Middle frontal gyrus (tissue), 1 donor: ENCODE measurements at regions not wholly inside any gene's neighbourhood (a gene's known extent, or its start where the extent isn't known, plus 50 kb on each side); places are given as distances from the start of the nearest gene placed in this dataset.

Experiments
- DNase-seq: peaks from one replicate; pipeline ENCODE4 v3.0.0-alpha.2; 2015; ENCODE audit warnings: low spot score; ENCODE audit errors: extremely low spot score

- DNase-seq = no peak
Observed at GRCh38 chr20:7248281-7249201, 481.1 kb downstream of the BMP2 start.

GRCh38 chr20:7250337-7250736 lies 482.9 kb downstream of the BMP2 start:
- DNase-seq = no peak

- no peak for DNase-seq
Observed at GRCh38 chr20:7257099-7257498, 489.6 kb downstream of the BMP2 start.

- DNase-seq = no peak
Observed at GRCh38 chr20:7257692-7258466, 490.4 kb downstream of the BMP2 start.

- DNase-seq = no peak
Observed at GRCh38 chr20:7262803-7263202, 495.3 kb downstream of the BMP2 start.

- DNase-seq = no peak
Observed at GRCh38 chr20:7264137-7264536, 496.7 kb downstream of the BMP2 start.

GRCh38 chr20:7269452-7269851 lies 502.0 kb downstream of the BMP2 start:
- no peak for DNase-seq

GRCh38 chr20:7272512-7272911 lies 505.0 kb downstream of the BMP2 start:
- no peak for DNase-seq

GRCh38 chr20:7274870-7275269 lies 507.4 kb downstream of the BMP2 start:
- no peak for DNase-seq

GRCh38 chr20:7275645-7276237 lies 508.3 kb downstream of the BMP2 start:
- DNase-seq = no peak

- peak; percentile 75 for DNase-seq
Observed at GRCh38 chr20:7285918-7286556, 518.6 kb downstream of the BMP2 start.

GRCh38 chr20:7291323-7291943 lies 523.9 kb downstream of the BMP2 start:
- no peak for DNase-seq

- no peak for DNase-seq
Observed at GRCh38 chr20:7291946-7292345, 524.5 kb downstream of the BMP2 start.

- no peak for DNase-seq
Observed at GRCh38 chr20:7294816-7295360, 527.4 kb downstream of the BMP2 start.

GRCh38 chr20:7301807-7302206 lies 534.3 kb downstream of the BMP2 start:
- DNase-seq = no peak

GRCh38 chr20:7302250-7302649 lies 534.8 kb downstream of the BMP2 start:
- no peak for DNase-seq

GRCh38 chr20:7305976-7306375 lies 538.5 kb downstream of the BMP2 start:
- no peak for DNase-seq

GRCh38 chr20:7308163-7308562 lies 540.7 kb downstream of the BMP2 start:
- DNase-seq = no peak

GRCh38 chr20:7313047-7313446 lies 545.6 kb downstream of the BMP2 start:
- no peak for DNase-seq

- no peak for DNase-seq
Observed at GRCh38 chr20:7323957-7324356, 556.5 kb downstream of the BMP2 start.

- DNase-seq = no peak
Observed at GRCh38 chr20:7327810-7328209, 560.3 kb downstream of the BMP2 start.
